Ectodermal cell (in vitro differentiated cells): ENCODE measurements at regions not wholly inside any gene's neighbourhood (a gene's known extent, or its start where the extent isn't known, plus 50 kb on each side); places are given as distances from the start of the nearest gene placed in this dataset.
"Not testable (repeated sequence)": the region's sequence is repeated elsewhere in the genome, so short reads cannot be mapped to it uniquely, and the experiment has no call there.

Experiments used
- H3K27ac ChIP-seq: 2 replicates; pipeline ENCODE4 v1.7.0; 2013; ENCODE audit warnings: mild to moderate bottlenecking, low read depth, low read length; ENCODE audit not compliant: insufficient read depth, poor library complexity, severe bottlenecking
- H3K27me3 ChIP-seq: 2 replicates; pipeline ENCODE4 v1.7.0; 2013; ENCODE audit warnings: mild to moderate bottlenecking, low read length; ENCODE audit not compliant: insufficient read depth, control insufficient read depth, poor library complexity, severe bottlenecking
- H3K36me3 ChIP-seq: one replicate; pipeline ENCODE4 v1.7.0; 2013; ENCODE audit warnings: low read length; ENCODE audit not compliant: control insufficient read depth, insufficient read depth
- H3K4me1 ChIP-seq: one replicate; pipeline ENCODE4 v1.7.0; 2013; ENCODE audit warnings: low read length; ENCODE audit not compliant: control insufficient read depth, insufficient read depth
- H3K4me3 ChIP-seq: 2 replicates; pipeline ENCODE4 v1.7.0; 2013; ENCODE audit warnings: low read depth, low read length, control low read depth; ENCODE audit not compliant: insufficient read depth
- H3K9me3 ChIP-seq: 2 replicates; pipeline ENCODE4 v1.7.0; 2013; ENCODE audit warnings: mild to moderate bottlenecking, low read length, moderate library complexity; ENCODE audit not compliant: control insufficient read depth
- WGBS, 2 experiments: methylation state at CpG; one replicate each; pipeline ENCODE4 v1.1.7; 2013; ENCODE audit warnings: missing lambda C conversion rate in 2 of 2; 5-methylcytosine and 5-hydroxymethylcytosine counted together

- Histone ChIP-seq H3K36me3 (no peaks in the 10 kb centered on the region), H3K4me1 (peaks cover 10% of the 10 kb centered on the region), H3K9me3 (no peaks in the 10 kb centered on the region), H3K27ac (no peak overlapping the region), H3K4me3 (no peak overlapping the region), H3K27me3 (no peaks in the 10 kb centered on the region)
- WGBS, 2 experiments = 81 to 95% methylated on average over 1 of the region's 1 CpG
These were observed 1458.7 kb downstream of the CDH11 start for GRCh38 chr16:63663155-63663554.

- Histone ChIP-seq H3K4me3 (no peak overlapping the region), H3K27me3 (no peaks in the 10 kb centered on the region), H3K9me3 (no peaks in the 10 kb centered on the region), H3K4me1 (no peaks in the 10 kb centered on the region), H3K36me3 (no peaks in the 10 kb centered on the region), H3K27ac (no peak overlapping the region)
- 60 to 70% methylated on average over 4 of the region's 4 CpGs for WGBS, 2 experiments
These were observed 1466.0 kb downstream of the CDH11 start for GRCh38 chr16:63655846-63656245.

DNA sequence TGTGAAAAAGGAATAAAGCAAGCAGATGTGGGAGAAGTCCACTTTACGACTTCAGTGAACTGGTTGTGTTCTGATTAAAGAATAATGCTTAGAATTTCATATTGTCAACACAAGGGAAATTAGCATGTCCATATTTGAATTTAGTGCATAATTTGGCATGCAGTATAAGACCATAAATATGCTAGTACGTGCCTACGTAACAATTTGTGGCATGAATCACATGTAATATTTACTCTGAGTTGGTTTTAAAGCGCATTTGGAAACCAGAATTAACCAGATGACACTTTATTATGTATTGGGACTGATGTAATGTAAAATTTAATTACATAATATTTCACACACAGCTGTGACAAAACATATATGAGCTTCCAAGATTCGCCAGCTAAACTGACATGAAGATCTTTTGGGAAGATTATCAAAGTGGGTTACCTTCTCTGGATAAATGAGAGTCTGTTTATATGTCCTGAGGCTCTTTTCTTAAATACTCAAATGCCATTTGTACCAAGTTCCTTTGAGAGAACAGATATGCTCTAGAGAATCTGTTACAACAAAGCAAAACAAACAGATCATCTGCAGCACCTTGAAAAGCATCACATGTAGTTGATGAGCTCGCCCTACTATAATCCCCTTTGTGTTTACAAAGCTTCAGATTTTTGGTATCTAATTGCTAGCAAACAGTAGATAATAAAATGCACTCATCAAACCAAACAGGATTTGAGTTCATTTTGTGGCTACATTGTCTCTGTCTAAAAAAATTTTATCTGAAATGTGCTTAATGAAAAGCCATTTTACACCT lies 1468.6 kb downstream of the CDH11 start:
- Histone ChIP-seq H3K27me3 (no peaks in the 10 kb centered on the region), H3K36me3 (no peaks in the 10 kb centered on the region), H3K9me3 (no peaks in the 10 kb centered on the region), H3K27ac (no peak overlapping the region), H3K4me3 (no peak overlapping the region), H3K4me1 (no peaks in the 10 kb centered on the region)
- WGBS, 2 experiments = 91 to 98% methylated on average over 4 to 6 of the region's 6 CpGs

- Histone ChIP-seq H3K27me3 (no peaks in the 10 kb centered on the region), H3K4me1 (no peaks in the 10 kb centered on the region), H3K27ac (no peak overlapping the region), H3K4me3 (no peak overlapping the region), H3K9me3 (no peaks in the 10 kb centered on the region), H3K36me3 (no peaks in the 10 kb centered on the region)
- WGBS, 2 experiments = 26 to 33% methylated on average over 1 of the region's 1 CpG
These were observed 1469.8 kb downstream of the CDH11 start for GRCh38 chr16:63652091-63652490.

- Histone ChIP-seq H3K27me3 (no peaks in the 10 kb centered on the region), H3K4me3 (no peak overlapping the region), H3K4me1 (no peaks in the 10 kb centered on the region), H3K9me3 (no peaks in the 10 kb centered on the region), H3K36me3 (no peaks in the 10 kb centered on the region), H3K27ac (no peak overlapping the region)
- WGBS, 2 experiments = 97% methylated on average over 3 of the region's 4 CpGs
These were observed 1471.3 kb downstream of the CDH11 start for GRCh38 chr16:63650550-63650949.

- not testable (repeated sequence) for H3K27me3 ChIP-seq, H3K4me3 ChIP-seq
- WGBS, 2 experiments = 93 to 94% methylated on average over 9 to 10 of the region's 10 CpGs
These were observed 1488.0 kb downstream of the CDH11 start for GRCh38 chr16:63633706-63634445.

DNA sequence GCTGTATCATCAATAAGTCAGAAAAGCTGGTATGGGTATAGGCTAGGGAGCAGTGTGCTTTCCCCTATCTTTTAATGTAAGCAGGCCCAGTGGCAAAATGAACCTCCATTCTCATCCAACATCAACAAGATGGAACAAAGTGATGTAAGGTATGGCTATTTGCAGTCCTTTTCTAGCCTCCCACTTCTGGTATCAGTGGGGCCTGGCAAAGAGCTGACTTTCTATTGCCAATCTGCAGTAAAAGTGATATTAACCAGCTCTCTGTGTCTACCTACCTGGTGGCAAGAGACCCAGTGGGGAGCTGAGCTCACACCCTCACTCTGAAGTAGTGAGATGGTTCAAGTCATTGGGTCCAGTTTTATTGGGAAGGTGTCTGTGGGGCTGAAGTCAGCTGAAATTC lies 1492.6 kb downstream of the CDH11 start:
- no peak overlapping the region for H3K27ac ChIP-seq
- no peaks in the 10 kb centered on the region for H3K4me1 ChIP-seq
- H3K27me3 ChIP-seq = no peaks in the 10 kb centered on the region
- no peaks in the 10 kb centered on the region for H3K36me3 ChIP-seq
- no peak overlapping the region for H3K4me3 ChIP-seq
- no peaks in the 10 kb centered on the region for H3K9me3 ChIP-seq

More at GRCh38 chr16:63633706-63634445, 1488.0 kb downstream of the CDH11 start:
- not testable (repeated sequence) for H3K36me3 ChIP-seq, H3K9me3 ChIP-seq, H3K4me1 ChIP-seq, H3K27ac ChIP-seq

DNA sequence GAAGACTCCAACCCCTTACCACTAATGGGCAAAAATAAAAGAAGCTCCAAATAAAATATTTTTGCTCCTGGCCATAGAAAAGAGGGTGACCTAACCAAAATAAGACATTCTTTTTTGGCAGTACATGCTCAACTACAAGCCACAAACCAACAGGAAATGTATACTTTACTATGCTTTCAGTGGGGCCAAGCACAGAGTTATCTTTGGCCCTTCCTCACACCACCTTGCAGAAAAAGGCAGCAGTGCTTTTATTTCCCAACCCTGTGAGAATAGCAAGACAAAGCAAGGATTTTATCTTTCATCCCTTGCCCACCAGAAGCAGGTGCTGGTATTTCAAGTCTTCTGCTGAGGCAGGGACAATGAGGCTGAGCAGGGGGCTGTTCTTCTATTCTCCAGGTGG lies 1493.1 kb downstream of the CDH11 start:
- no peaks in the 10 kb centered on the region for H3K36me3 ChIP-seq
- no peaks in the 10 kb centered on the region for H3K4me1 ChIP-seq
- no peak overlapping the region for H3K27ac ChIP-seq
- H3K27me3 ChIP-seq = no peaks in the 10 kb centered on the region
- H3K9me3 ChIP-seq = no peaks in the 10 kb centered on the region
- H3K4me3 ChIP-seq = no peak overlapping the region

DNA sequence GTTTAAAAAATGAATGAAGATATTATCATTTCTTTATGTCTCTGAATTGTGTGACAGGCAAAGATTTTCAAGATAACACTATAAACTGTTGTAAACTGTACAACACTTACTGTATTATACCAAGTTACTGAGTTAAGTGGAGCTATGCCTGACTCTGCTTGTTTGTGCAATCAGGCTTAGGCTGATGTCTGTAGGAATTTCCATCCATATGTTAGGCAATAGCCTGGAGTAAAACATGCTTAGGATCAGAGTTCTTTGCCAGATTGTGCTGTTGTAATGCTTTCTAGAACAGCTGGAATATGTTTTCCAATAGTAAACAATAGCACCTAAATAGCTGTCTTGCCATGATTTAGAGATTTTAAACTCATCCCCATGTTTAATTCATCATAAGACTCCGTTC lies 1496.7 kb downstream of the CDH11 start:
- Histone ChIP-seq H3K4me1 (no peaks in the 10 kb centered on the region), H3K36me3 (no peaks in the 10 kb centered on the region), H3K4me3 (no peak overlapping the region), H3K9me3 (no peaks in the 10 kb centered on the region), H3K27me3 (no peaks in the 10 kb centered on the region), H3K27ac (no peak overlapping the region)
- WGBS, 2 experiments = no CpG with 5 or more reads among the region's 1 CpG

DNA sequence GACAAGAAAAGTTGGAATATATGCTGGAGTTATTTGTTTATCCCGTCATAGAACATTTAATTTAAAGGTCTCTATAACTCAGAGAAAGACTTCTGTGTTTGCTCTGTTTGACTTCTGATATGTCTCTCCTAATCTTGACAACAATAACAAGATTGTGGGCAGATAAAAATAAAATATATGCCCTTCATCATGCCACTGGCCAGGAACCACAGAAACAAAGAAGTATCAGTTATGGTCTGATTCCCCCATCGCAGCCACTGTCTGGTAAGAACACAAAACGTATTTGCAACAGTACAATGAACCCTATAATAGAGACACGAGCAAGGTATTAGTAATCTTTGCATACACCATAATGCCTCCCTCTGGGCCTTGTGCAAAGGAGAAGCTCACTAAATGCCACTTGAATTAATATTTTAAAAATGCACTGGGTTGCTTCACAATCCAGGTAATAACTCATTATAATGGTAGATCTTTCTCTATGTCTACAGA lies 1498.3 kb downstream of the CDH11 start:
- WGBS, 2 experiments = 90 to 93% methylated on average over 3 to 4 of the region's 4 CpGs
- H3K36me3 ChIP-seq = no peaks in the 10 kb centered on the region
- no peaks in the 10 kb centered on the region for H3K9me3 ChIP-seq
- H3K27ac ChIP-seq = no peak overlapping the region
- H3K27me3 ChIP-seq = no peaks in the 10 kb centered on the region
- H3K4me3 ChIP-seq = no peak overlapping the region
- H3K4me1 ChIP-seq = no peaks in the 10 kb centered on the region
